GM12873 (cell line): ENCODE measurements at regions not wholly inside any gene's neighbourhood (a gene's known extent, or its start where the extent isn't known, plus 50 kb on each side); places are given as distances from the start of the nearest gene placed in this dataset.

Source experiments
- TF ChIP-seq, protein P1 (sequence below): IDR thresholded peaks from 2 replicates; pipeline ENCODE4 v1.5.1; 2012; ENCODE audit warnings: low read depth, mild to moderate bottlenecking, moderate library complexity, low read length, control low read depth; ENCODE audit not compliant: insufficient read depth; ENCODE audit errors: missing control alignments

DNA sequence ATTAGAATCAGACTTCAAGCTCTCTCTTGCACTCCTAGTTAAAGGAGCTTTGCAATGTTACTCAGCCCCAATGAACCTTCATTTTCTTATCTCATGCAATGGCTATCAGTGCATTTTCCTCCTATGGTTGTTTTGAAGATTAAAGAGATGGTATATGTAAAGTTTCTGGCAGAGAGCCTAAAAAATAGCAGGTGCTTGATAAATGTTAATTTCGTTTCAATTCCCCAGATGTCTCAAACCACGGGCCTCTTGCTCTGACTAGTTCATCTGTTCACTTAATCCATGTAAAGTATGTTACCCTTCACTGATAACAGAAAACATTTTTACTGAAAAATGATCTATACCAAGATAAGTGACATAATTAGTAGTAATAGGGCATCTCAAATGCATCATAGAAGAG lies 735.4 kb upstream of the USP15 start:
- TF ChIP-seq, protein P1, sequence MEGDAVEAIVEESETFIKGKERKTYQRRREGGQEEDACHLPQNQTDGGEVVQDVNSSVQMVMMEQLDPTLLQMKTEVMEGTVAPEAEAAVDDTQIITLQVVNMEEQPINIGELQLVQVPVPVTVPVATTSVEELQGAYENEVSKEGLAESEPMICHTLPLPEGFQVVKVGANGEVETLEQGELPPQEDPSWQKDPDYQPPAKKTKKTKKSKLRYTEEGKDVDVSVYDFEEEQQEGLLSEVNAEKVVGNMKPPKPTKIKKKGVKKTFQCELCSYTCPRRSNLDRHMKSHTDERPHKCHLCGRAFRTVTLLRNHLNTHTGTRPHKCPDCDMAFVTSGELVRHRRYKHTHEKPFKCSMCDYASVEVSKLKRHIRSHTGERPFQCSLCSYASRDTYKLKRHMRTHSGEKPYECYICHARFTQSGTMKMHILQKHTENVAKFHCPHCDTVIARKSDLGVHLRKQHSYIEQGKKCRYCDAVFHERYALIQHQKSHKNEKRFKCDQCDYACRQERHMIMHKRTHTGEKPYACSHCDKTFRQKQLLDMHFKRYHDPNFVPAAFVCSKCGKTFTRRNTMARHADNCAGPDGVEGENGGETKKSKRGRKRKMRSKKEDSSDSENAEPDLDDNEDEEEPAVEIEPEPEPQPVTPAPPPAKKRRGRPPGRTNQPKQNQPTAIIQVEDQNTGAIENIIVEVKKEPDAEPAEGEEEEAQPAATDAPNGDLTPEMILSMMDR = no peak

DNA sequence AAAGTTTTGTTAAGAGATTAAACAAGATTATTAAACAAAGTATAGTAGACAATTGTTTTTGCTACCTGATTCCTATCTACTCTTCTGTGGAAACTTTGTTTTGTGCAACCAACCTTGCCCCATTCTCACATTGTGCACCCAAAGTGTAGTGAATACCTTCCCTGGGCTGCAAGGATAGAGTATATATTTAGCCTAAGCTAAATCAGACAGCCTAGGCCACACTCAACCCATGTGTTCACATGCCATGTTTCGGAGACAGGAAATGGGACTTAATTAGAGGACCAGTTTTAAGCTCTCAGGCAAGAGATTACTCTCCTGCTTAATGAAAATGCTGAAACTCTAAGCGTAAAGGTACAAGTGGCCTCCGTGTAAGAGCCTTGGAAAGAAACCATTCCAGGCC lies 734.9 kb upstream of the USP15 start:
- TF ChIP-seq, protein P1 = no peak

DNA sequence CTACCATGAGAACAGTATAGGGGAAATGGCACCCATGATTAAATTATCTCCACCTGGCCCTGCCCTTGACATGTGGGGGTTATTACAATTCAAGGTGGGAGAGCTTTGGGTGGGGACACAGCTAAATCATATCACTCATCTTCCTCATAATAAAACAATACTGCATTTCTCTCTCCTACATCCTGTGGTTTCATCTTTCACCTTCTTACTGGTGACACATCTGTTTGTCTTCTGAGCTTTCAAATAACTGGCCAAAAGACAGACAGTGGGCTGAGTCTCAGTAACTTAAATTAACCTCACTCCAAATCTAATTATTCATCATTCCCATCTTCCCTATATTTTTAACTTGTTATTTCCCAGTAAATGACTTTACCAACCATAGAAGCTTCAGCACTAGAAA lies 729.7 kb upstream of the USP15 start:
- TF ChIP-seq, protein P1 = no peak

DNA sequence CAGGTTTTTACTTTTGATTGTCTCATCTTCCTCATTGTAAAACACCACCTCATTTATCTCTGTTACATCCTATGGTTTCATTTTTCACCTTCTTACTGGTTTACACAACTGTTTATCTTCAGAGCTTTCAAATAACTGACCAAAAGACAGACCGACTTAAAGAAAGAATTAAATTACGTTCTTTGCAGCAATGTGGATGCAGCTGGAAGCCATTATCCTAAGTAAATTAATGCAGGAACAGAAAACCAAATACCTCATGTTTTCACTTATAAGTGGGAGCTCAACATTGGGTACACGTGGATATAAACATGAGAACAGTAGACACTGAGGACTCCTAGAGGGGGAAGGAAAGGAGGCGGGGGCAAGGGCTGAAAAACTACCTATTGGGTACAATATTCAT lies 729.0 kb upstream of the USP15 start:
- TF ChIP-seq, protein P1 = no peak

DNA sequence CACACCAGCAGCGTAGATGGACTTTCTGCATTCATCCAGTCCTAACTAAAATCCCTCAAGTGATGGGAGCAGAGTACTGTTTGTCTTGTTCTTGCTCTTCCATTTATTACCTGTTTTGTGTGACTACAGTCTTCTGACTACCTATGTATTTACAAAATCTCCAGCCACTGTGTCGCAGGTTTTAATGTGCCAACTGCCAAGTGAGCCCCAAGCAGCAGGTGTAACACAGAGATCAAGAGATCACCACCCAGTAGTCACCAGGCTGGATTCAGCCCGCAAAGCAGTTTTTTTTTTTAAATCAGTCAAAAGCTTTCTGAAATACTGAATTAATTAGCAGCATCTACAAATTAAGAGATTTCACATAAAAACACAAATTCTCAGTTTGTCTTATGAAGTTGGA lies 724.1 kb upstream of the USP15 start:
- TF ChIP-seq, protein P1 = no peak

DNA sequence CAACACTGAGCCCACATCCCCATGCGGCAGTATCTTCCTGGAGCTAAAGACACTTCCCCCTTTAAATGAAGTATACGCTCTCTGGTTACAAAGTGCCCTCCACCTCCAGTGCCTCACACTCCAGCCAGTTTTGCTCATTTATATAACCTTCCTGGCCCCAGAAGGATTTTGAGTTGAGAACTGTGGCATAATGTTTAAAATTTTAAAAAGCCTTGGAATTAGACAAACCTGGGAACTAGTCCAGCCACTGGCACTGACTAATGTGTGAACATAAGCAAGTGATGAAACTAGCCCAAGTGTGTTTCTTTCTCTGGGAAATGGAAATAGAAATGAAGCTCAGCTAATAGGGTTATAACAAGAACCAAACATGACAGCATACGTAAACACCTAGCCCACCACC lies 723.7 kb upstream of the USP15 start:
- TF ChIP-seq, protein P1 = no peak

DNA sequence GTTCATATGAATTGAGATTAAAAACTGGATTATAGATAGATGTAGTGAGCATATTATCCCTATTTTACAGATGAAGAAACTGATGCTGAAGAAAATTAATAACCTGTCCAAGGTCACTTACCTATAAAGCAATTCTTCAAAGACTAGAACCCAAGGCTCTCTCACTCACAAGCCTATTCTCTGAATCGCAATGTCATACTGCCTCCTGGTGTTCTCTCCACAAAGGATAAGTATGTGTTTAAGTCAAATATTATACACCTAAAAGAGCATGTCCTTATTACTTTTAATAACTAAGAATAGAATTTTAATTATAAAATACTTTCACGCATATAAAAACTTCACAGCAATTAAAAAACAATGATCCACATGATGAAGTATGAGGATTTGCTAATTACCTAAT lies 721.3 kb upstream of the USP15 start:
- TF ChIP-seq, protein P1 = peak; percentile 2
